ENCODE measurements at regions not wholly inside any gene's neighbourhood (a gene's known extent, or its start where the extent isn't known, plus 50 kb on each side); places are given as distances from the start of the nearest gene placed in this dataset.

- ATAC-seq, result no peak
- Histone ChIP-seq H3K4me3 (ENCODE audit: low read length) (no peak overlapping the region), H3K27me3 (ENCODE audit: control insufficient read depth, insufficient read depth, low read length) (no peaks in the 10 kb centered on the region), H3K9me3 (ENCODE audit: control insufficient read depth, insufficient read depth, low read length) (peaks cover 5% of the 10 kb centered on the region), H3K27ac (ENCODE audit: low read length) (no peak overlapping the region), H3K36me3 (ENCODE audit: control insufficient read depth, insufficient read depth, low read length) (no peaks in the 10 kb centered on the region), H3K4me1 (ENCODE audit: control insufficient read depth, insufficient read depth, low read length) (no peaks in the 10 kb centered on the region)
- no peaks in the 10 kb centered on the region for H3K36me3 Mint-ChIP-seq
- no peaks in the 10 kb centered on the region for H3K9me3 Mint-ChIP-seq
- H3K27ac Mint-ChIP-seq, result no peak overlapping the region
- TF ChIP-seq, protein P1, sequence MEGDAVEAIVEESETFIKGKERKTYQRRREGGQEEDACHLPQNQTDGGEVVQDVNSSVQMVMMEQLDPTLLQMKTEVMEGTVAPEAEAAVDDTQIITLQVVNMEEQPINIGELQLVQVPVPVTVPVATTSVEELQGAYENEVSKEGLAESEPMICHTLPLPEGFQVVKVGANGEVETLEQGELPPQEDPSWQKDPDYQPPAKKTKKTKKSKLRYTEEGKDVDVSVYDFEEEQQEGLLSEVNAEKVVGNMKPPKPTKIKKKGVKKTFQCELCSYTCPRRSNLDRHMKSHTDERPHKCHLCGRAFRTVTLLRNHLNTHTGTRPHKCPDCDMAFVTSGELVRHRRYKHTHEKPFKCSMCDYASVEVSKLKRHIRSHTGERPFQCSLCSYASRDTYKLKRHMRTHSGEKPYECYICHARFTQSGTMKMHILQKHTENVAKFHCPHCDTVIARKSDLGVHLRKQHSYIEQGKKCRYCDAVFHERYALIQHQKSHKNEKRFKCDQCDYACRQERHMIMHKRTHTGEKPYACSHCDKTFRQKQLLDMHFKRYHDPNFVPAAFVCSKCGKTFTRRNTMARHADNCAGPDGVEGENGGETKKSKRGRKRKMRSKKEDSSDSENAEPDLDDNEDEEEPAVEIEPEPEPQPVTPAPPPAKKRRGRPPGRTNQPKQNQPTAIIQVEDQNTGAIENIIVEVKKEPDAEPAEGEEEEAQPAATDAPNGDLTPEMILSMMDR (IDR thresholded peaks at IDR 0.05), result no peak
- peaks cover 7 to 20% of the 10 kb centered on the region in 2 donors for H3K27me3 Mint-ChIP-seq (ENCODE audit: low read depth in 2 of 2)
- intact Hi-C loops (cut with micrococcal nuclease), result no loop called here
- DNase-seq, result no peak
- H3K4me1 Mint-ChIP-seq, result peaks cover 0 to 6% of the 10 kb centered on the region in 2 donors
- WGBS (ENCODE audit: insufficient coverage), result 64% methylated on average over 7 of the region's 7 CpGs
- H3K4me3 Mint-ChIP-seq, result no peak overlapping the region
These were observed 127.0 kb downstream of the TENT4A start for GRCh38 chr5:6840136-6840793.

DNA sequence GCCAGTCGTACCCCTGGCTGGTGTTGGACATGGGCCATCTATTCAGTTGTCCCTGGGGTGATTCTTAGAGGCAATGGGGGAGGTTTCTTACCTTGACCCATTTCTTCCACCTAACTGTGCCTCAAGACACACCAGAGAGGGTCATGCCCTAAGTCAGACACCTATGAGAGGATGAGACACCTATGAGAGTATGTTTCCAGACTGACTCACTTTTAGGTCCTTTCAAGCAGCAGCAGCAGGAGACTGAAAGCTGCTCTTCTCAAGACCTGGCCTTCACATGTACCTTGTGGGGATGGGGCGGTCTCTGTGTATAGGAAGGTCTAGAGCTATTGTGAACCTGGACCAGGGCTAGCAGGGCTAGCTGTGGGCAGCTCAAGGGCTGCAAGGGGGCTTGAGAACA lies 130.1 kb downstream of the TENT4A start:
- H3K27me3 ChIP-seq (ENCODE audit: control insufficient read depth, insufficient read depth, low read length), result no peaks in the 10 kb centered on the region
- Mint-ChIP-seq H3K9me3 (no peaks in the 10 kb centered on the region), H3K4me3 (no peak overlapping the region), H3K36me3 (no peaks in the 10 kb centered on the region), H3K27me3 (ENCODE audit: low read depth in 2 of 2) (peaks cover 4 to 20% of the 10 kb centered on the region in 2 donors), H3K4me1 (no peaks in the 10 kb centered on the region), H3K27ac (no peak overlapping the region)
- H3K36me3 ChIP-seq (ENCODE audit: control insufficient read depth, insufficient read depth, low read length), result no peaks in the 10 kb centered on the region
- no peaks in the 10 kb centered on the region for H3K4me1 ChIP-seq (ENCODE audit: control insufficient read depth, insufficient read depth, low read length)
- no peak overlapping the region for H3K4me3 ChIP-seq (ENCODE audit: low read length)
- ATAC-seq, result no peak
- intact Hi-C loops (cut with micrococcal nuclease), result no loop called here
- DNase-seq, result no peak
- TF ChIP-seq, protein P1 (IDR thresholded peaks at IDR 0.05), result no peak
- 88% methylated on average over 2 of the region's 2 CpGs for WGBS (ENCODE audit: insufficient coverage)
- no peaks in the 10 kb centered on the region for H3K9me3 ChIP-seq (ENCODE audit: control insufficient read depth, insufficient read depth, low read length)
- H3K27ac ChIP-seq (ENCODE audit: low read length), result no peak overlapping the region

DNA sequence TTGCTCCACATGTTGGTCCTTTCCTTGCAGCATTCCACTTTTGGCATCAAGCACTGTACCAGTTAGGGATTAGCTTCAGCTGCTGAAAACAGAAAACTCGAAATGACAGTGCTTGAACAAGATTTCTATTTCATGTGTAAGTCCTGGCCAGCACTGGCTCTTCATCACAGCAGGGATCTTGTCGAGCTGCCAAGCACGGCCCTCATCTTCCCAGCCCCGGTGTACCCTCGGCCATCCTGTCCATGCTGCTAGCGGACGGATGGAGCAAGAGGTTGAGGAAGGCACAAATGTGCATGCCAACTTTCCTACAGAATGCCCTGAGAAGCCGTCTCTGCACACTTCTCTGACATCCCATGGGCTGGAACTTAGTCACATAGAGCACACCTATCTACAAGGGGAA lies 130.6 kb downstream of the TENT4A start:
- ATAC-seq (no peak), DNase-seq (no peak)
- no peaks in the 10 kb centered on the region for H3K36me3 ChIP-seq (ENCODE audit: control insufficient read depth, insufficient read depth, low read length)
- H3K4me1 ChIP-seq (ENCODE audit: control insufficient read depth, insufficient read depth, low read length), result no peaks in the 10 kb centered on the region
- no peaks in the 10 kb centered on the region for H3K27me3 ChIP-seq (ENCODE audit: control insufficient read depth, insufficient read depth, low read length)
- H3K4me3 Mint-ChIP-seq, result no peak overlapping the region
- H3K4me3 ChIP-seq (ENCODE audit: low read length), result no peak overlapping the region
- no peak overlapping the region for H3K27ac Mint-ChIP-seq
- intact Hi-C loops (cut with micrococcal nuclease), result no loop called here
- H3K9me3 Mint-ChIP-seq, result no peaks in the 10 kb centered on the region
- no peaks in the 10 kb centered on the region for H3K36me3 Mint-ChIP-seq
- H3K27me3 Mint-ChIP-seq (ENCODE audit: low read depth in 2 of 2), result peaks cover 0 to 15% of the 10 kb centered on the region in 2 donors
- H3K27ac ChIP-seq (ENCODE audit: low read length), result no peak overlapping the region
- TF ChIP-seq, protein P1 (IDR thresholded peaks at IDR 0.05), result no peak
- no peaks in the 10 kb centered on the region for H3K4me1 Mint-ChIP-seq
- WGBS (ENCODE audit: insufficient coverage), result 85% methylated on average over 8 of the region's 8 CpGs
- H3K9me3 ChIP-seq (ENCODE audit: control insufficient read depth, insufficient read depth, low read length), result no peaks in the 10 kb centered on the region

DNA sequence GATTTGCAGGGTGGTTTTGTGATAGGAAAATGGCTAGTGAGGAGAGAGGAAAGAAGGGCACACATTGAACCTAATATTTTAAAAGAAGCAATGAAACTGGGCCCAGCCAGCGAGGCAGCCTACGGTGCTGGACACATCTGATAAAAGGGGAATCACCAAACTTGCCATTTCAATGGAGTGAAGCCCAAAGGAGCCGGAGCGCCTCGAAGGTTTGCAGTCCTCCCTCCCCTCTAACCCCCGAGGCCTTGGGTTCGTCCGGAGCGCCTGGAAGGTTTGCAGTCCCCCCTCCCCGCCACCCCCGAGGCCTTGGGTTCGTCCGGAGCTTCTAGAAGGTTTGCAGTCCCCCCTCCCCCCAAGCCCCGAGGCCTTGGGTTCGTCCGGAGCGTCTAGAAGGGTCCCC lies 132.6 kb downstream of the TENT4A start:
- H3K27me3 ChIP-seq (ENCODE audit: control insufficient read depth, insufficient read depth, low read length), result no peaks in the 10 kb centered on the region
- H3K27ac ChIP-seq (ENCODE audit: low read length), result no peak overlapping the region
- intact Hi-C loops (cut with micrococcal nuclease), result no loop called here
- WGBS (ENCODE audit: insufficient coverage), result 93% methylated on average over 15 of the region's 17 CpGs
- H3K9me3 Mint-ChIP-seq, result no peaks in the 10 kb centered on the region
- ATAC-seq, result no peak
- H3K4me3 Mint-ChIP-seq, result no peak overlapping the region
- no peaks in the 10 kb centered on the region for H3K36me3 ChIP-seq (ENCODE audit: control insufficient read depth, insufficient read depth, low read length)
- H3K36me3 Mint-ChIP-seq, result no peaks in the 10 kb centered on the region
- H3K27ac Mint-ChIP-seq, result no peak overlapping the region
- no peak for DNase-seq
- H3K4me3 ChIP-seq (ENCODE audit: low read length), result no peak overlapping the region
- no peaks in the 10 kb centered on the region for H3K4me1 Mint-ChIP-seq
- no peaks in the 10 kb centered on the region for H3K4me1 ChIP-seq (ENCODE audit: control insufficient read depth, insufficient read depth, low read length)
- no peaks in the 10 kb centered on the region for H3K27me3 Mint-ChIP-seq (ENCODE audit: low read depth in 2 of 2)
- TF ChIP-seq, protein P1 (IDR thresholded peaks at IDR 0.05), result no peak
- H3K9me3 ChIP-seq (ENCODE audit: control insufficient read depth, insufficient read depth, low read length), result peaks cover 3% of the 10 kb centered on the region
